T-helper 1 cell (primary cell): ENCODE measurements at regions not wholly inside any gene's neighbourhood (a gene's known extent, or its start where the extent isn't known, plus 50 kb on each side); places are given as distances from the start of the nearest gene placed in this dataset.
"Not testable (repeated sequence)": the region's sequence is repeated elsewhere in the genome, so short reads cannot be mapped to it uniquely, and the experiment has no call there.

Source experiments
- DNase-seq, 5 donors: peaks; one replicate each; pipeline ENCODE4 v3.0.0-alpha.2; 2012 to 2020

DNA sequence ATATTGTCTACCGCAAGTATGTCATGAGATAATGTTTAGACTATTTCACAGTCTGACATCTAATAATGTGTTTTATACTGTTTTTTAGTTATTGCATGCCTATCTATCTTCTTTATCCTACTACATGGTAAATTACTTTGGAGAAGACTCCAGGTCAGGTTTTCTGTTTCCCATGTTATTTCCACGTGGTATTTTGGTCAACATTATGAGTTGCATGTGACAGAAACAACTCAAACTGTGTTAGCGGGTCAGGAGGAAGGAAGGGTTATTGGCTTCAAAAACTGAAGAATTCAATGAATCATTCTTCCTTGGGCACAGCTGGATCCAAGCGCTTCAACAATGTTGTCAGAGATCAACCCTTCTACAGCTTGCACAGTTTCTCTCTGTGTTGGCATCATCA lies 252.1 kb upstream of the CCNG1 start:
- DNase-seq = no peak

DNA sequence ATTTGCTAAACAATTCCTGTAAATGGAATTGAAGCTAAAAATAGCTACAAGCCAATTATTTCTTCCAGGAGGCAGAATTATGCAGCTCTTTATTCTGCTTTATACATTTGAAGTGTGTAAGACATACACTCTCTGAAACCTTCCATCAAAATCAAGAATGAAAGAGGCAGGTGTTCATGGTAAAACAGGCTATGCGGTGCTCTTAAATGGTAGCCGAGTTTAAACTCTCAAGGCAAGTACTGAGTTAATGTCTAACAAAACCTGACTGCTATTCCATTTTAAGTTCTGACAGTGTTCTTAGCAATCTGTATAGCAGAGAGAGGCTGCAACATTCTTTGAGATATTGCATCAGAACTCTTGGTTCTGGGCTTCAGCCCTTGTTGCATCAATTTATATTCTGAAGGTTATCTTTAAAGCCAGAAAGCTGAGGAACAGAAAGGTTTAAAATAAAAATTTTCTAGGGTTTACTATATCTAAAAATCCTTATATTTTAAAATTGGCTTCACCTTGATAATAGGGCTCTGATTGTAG lies 248.3 kb upstream of the CCNG1 start:
- DNase-seq = no peak

DNA sequence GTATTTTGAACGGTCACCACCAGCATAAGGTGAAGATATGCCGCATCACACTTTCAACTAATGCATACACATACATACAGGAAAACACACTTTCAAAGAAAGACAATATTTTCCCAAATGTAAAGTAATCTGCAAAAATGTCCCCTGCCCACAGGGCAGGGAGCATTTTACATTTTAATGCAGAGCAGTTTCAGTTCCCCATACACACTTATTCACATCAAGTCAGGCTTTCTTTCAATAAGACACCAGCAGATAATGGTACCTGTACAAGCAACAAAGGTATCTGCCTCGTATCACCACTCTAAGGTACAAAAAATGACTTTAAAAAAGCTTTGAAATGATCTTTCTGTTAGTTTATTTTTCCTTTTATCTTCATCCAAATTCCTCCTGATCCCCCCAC lies 247.1 kb upstream of the CCNG1 start:
- no peak for DNase-seq

DNA sequence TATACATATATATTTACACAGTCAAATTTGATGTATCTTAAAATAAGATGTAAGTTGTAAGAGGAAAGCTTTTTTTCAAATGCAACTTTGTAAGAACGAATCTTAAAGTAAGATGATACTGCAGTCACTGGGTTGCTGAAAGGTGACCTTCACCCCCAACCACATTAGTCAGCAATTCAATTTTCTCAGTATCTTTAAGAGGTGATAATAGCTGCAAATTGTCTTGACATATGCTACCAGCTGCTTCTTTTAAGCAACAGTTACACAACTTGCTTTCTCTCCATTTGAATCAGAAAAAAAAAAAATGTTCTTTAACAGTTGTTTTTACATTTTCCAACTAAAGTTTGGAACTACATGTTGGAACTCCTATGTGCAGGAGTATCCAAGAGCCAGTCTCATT lies 246.6 kb upstream of the CCNG1 start:
- no peak for DNase-seq

DNA sequence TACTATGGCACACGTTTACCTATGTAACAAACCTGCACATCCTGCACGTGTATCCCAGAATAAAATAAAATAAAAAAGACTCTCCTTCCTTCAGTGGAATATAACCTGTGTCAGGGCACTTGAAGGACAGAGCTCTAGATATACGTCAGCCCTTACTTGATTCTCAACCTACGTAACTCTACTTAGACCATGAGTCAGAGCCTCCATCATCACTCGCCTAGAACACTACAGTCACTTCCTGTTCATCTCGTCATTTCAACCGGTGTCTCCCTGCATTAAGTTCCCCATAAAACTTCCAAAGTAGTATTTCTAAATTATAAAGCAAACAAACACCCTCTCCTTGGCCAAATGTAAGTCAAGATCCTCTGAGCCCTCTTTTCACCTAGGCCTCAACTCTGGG lies 243.5 kb upstream of the CCNG1 start:
- no peak for DNase-seq

DNA sequence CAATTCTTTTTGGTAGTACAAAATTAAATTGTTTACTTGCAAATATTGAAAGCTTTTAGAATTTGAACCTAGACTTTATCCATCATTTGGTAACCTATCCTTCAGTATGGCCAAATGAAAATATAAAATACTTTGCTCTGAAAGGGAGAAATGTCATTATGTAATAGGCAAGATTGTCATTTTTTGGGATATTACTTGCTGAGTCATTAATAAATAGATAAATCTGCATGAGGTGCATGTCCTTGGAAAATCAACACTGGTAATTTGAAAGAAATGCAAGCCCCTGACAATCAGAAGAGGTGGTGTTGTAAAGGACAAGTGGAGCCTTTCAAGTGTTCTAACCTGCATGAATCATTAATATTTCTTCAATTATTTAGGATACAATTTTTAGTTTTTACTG lies 231.8 kb upstream of the CCNG1 start:
- no peak for DNase-seq

DNA sequence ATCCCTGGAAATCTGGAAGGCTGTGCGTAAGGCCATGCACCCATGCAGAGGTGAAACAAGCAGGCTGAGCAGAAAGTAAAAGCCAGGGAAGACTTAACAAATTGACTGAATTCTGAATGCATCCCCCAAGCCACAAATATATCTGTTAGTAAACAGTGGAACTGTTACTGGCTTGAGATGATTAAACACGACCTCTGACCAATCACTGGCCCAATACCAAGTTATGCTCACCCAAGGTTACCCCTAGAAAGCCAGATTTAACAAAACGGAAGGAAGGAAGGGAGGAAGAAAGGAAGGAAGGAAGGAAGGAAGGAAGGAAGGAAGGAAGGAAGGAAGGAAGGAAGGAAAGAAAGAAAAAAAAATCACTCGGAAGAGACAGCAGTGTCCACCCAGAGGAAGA lies 215.8 kb upstream of the CCNG1 start:
- no peak for DNase-seq

DNA sequence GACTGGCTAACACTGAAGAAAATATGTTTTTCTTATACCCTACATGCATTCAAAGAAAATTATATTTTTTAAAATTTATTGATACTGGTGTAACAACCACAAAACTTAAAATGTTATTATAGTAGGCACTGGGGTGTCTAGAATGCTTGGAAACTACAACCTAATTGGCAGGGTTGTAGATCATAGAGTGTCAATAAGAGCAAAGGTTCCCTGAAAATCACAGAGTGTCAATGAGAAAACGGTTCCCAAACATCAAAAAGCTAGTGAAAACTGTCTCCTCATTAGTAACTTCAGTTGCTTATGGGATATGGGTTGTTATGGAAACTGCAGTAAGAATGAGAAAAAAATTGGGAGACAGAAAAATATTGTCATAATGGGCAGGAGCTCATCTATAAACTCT lies 214.4 kb upstream of the CCNG1 start:
- no peak for DNase-seq

DNA sequence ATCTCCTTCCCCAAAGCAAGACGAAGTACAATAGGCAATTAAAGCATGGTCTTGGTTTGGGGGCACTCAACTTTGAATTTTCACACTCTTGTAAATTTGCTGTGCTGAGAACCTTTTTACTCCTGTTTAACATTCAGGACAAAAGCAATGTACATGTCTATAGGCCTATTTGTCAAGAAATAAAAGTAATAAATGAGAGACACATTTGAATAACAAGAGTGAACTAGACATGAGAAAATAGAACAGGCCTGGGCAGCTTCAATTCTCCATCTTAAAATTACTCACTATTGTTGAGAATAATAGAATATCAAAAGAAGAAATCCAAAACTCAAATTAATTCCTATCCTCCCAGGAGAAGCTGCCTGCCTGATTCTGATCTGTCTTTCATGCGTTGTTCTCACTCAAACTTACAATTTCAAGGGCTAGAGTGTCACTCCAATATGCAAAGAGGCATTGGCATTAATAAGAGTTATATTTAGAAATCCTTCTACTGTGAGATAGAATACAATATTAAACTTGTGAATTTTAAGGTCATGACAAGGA lies 192.9 kb upstream of the CCNG1 start:
- DNase-seq = no peak

DNA sequence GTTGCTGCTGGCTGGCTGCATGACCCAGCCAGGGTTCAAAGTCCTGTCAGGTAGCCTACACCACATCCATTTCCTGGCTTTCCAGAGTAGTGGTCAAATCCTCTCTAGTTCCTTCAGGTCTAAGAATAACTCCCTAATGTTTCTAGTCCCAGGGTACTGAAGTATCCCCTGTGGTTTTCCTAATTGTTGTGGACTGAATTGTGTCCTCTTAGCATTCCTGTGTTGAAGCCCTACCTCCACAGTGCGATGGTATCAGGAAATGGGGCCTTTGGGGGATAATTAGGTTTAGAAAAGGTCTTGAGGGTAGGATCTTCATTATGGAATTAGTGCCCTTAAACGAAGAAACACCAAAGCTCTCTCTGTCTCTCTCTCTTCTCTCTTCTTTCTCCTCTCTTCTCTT lies 191.8 kb upstream of the CCNG1 start:
- no peak for DNase-seq

DNA sequence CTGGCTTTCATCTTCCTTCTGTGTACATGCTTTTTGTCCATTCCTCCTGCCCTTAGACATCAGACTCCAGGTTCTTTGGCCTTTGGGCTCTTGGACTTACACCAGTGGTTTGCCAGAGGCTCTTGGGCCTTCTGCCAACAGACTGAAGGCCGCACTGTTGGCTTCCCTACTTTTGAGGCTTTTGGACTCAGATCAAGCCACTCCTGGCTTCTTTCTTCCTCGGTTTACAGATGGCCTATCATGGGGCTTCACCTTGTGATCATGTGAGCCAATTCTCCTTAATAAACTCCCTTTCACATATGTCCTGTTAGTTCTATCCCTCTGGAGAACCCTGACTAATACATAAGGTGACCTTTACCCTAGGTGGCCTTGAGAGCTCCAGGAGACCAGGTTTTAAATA lies 189.1 kb upstream of the CCNG1 start:
- DNase-seq = no peak

DNA sequence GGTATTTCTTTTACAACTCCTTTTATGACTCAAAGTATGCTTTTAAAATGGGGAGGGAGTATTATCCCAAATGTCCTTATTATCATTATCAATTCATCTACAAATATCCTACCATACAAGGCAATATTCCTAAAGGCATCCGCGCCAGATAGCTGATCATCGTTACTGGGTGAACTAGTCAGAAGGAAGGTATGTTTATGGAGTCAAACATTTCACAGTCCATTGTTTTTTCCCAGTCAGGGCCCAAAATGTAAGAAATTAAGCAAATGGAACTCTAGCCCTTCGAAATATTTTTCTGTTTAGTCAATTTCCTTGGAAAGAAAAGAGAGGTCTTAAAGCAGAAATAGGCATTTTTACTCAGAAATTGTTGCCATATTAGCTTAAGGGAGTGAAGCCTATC lies 188.5 kb upstream of the CCNG1 start:
- DNase-seq = no peak

DNA sequence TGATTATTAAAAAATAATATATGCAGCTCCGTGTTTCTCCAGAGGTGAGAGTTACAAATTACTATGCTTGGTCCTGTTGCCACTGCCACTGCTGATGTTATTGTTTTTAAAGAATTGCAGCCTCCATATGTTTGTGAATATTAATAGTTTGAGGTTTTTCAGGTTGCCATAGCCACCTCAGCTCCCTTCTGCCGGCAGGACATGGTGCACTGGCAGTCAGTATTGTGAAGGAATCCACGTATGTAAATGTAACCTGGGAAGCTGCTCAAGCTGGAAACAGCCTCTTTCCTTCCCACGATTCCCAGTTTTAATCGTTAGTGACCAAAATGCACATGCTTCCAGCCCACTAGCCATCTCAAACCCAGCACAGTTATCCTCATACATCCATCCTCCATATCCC lies 184.4 kb upstream of the CCNG1 start:
- DNase-seq = no peak

DNA sequence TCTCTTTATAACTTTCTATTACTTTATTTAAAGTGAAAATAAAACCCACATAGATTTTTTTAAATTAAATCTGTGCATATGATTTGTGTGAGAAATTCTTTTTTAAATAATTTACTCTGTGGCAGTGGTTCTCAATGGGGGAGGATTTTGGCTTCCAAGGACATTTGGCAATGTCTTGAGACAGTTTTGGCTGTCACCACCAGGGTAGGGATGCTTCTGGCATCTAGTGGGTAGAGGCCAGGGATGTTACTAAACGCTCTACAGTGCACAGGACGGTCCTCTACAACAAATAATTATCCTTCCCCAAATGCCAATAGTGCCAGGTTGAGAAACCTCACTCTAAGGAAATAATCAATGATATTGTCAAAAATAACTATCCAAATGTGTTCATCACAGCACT lies 177.9 kb upstream of the CCNG1 start:
- DNase-seq = no peak

DNA sequence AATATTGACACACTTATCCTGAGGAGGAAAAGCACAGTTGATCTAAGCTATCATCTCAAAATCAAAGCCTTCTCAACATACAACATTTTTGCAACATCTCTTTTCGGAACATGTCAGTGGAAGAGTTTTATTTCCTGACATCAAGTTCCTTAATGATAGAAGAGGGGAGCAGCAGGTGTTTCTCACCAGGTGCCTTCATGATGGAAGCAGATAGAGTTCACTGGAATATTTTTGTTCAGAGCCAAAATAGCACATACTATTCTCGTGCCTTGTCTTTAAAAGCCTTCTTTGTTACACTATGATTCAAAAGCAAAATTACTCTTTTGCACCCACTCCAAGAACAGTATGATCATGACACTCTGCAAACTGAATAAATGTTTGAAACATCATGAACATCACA lies 176.9 kb upstream of the CCNG1 start:
- no peak for DNase-seq

DNA sequence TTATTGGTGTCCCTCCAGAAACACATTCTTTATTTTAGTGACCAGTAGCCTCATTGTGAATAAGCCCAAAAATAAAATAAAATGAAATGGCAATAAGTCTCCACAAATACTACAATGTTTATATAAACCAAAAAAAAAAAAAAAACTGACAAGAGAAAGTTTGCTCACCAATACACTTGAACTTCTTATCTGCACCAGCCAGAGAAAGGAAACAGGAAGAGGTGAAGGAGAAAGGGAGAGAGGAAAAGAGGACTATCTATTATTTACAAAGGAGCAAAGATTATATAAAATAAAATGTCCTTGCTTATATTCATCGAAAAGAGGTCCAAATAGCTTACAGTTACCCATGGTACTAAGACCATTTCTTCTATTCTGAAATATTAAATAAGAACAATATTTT lies 176.4 kb upstream of the CCNG1 start:
- no peak for DNase-seq

DNA sequence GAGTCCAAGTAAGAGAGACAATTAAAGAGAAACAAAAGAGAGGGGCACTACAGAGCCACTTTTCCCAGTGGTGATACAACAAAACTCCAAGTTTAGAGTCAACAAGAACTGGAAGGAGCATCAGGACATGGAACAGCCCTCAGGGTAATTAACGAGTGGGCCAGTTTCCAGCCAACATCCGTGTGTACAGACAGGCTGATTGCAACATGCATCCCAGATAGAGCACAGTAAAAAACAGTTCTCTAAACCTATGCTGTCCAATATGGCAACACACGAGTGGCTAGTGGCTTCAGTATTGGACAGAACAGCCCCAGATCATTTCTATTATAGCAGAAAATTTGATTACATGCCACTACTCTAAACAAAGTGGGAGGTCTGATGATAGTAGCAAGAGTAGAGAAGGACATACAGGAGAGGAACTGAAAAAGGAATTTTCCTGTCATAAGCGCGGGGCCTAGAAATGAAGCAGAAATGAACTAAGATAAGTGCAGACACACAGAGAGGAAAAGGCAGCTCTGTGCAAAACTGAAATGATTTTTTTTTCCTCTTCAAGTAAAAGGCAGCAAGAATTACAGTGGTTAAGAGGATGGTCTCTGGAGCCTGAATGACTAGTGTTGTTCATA lies 175.6 kb upstream of the CCNG1 start:
- no peak for DNase-seq

DNA sequence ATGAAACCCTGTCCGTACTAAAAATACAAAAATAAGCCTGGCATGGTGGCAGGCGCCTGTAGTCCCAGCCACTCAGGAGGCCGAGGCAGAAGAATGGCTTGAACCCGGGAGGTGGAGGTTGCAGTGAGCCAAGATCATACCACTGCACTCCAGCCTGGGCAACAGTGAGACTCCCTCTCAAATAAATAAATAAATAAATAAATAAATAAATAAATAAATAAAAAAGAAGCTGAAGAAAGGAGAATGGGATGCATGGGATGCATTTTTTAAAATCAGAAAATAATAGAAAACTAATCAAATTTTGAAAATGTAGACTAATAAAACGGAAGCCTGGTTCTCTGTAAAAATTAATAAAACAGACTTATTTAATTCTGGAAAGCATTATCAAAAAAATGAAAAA lies 171.1 kb upstream of the CCNG1 start:
- DNase-seq = not testable (repeated sequence)

DNA sequence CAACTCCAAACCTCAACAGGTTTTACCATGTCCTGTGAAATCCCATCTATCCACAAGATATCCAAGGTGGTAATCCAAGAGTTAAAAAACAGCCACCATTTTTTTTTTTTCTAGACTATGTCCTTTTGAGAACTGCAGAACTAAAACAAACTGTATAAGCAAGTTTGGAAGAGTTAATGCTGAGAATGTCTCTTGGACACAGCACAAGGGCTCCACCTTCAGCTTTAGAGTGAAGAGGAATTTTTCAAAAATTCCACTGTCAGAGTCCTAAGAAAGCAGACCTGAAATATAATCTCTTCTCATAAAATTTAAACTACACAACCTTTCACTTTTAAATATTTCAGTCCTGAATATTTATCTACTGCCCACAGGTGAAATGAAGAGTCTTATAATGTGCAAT lies 167.8 kb upstream of the CCNG1 start:
- no peak for DNase-seq

DNA sequence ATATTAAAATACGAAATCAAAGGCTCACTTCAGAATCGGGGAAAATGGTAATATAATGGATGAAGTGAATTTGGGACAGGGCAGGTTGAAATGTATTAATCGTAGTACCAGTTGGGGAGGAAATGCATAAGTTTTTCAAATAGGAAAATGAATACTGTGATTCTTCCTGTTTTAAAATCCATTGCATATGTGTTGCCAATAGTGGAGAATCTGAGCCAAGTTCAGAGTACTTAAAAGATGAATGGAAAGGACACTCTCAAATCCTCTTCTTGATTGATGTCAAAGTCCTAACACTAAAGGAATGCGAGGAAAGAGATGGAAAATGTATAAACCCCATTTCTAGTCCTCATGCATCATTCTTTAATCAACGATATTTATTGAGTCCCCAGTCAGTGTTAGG lies 160.9 kb upstream of the CCNG1 start:
- DNase-seq = no peak

DNA sequence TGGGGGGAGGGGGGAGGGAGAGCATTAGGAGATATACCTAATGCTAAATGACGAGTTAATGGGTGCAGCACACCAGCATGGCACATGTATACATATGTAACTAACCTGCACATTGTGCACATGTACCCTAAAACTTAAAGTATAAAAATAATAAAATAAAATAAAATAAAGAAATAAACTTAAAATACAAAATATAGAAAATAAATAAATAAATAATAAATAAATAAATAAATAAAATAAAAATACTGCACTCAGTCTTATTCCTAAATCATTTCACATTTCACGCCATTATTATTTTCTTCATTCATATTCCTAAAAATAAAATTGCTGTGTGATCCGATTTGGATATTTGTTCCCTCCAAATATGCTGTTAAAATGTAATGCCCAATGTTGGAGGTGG lies 156.5 kb upstream of the CCNG1 start:
- DNase-seq = not testable (repeated sequence)

DNA sequence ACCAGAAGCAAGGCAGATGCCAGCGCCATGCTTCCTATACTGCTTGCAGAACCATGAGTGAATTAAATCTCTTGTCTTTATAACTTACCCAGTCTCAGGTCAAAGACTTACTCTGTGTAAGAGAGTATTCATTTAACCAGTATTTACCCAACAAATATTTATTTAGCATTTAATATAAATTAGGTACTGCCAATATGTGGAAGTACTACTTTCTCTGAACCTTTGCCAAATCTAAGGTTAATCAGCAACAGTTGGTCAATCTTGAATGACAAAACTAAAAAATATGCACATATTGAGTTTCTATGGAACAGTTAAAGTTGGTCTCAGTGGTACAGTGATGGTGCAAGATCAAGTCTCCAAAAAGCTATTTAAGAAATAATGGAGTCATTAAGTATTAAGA lies 155.9 kb upstream of the CCNG1 start:
- DNase-seq = no peak

DNA sequence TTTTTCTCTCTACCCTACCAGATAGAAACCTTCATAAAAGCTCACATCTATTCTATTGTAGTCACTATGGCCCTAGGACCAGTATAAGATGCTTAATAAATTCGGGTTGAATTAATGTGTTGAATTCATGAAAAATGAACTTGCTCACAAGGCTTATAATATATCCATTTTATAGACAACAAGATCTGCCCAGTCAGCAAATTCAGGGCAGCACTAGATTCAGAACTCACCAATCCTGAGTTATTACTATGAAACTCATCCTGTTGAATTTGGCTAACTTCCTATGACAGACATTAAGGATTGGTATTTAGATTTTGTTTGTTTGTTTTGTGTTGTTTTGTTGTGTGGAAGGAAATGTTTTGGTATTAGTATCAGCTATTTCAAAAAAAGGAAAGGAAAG lies 143.6 kb upstream of the CCNG1 start:
- DNase-seq = no peak

DNA sequence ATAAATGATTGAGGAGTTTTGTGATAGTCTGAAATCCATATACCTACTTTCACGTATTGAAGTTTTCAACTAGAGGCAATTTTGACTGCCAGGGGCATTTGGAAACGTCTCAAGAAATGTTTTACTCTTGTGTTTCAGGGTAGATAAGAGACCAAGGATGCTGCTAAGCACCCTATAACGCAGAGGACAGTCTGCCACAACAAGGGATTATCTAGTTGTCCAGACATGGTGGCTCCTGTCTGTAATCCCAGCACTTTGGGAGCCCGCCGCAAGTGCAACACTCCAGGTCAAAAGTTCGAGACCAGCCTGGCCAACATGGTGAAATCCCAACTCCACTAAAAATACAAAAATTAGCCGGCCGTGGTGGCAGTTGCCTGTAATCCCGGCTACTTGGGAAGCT lies 133.7 kb upstream of the CCNG1 start:
- no peak for DNase-seq

DNA sequence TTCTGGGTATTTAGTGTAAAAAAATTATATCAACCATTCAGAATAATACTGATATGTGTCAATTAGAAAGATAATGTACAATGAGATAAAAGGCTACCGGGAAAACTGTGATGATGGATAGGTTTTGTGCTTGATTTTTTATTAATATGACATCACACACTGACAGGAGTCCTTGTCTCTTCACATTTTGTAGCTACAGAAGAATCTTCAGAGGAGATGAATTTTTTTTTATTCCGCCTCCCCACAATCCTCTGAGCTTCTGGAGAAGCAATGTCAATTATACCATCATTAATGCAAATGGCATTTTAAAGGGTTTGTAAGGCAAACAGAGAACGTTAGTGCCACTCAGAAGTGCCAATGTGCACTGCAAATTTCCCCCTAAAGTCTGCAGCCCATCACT lies 131.7 kb upstream of the CCNG1 start:
- no peak for DNase-seq
